K562 (cell line): ENCODE measurements at regions not wholly inside any gene's neighbourhood (a gene's known extent, or its start where the extent isn't known, plus 50 kb on each side); places are given as distances from the start of the nearest gene placed in this dataset.

Source experiments
- ATAC-seq: fragments of 200-7000 bp; cut with Tn5 transposase; 3 replicates; pipeline ENCODE4 v1.9.1; 2020; ENCODE audit warnings: moderate library complexity
- BruUV-seq: library from RNA; stranded (reverse); fragments of 400-500 nt; replicated peaks from 2 replicates; lab custom pipeline; 2021; lab: Mats Ljungman, UMichigan
- CTCF ChIA-PET: fragments of 300-600 bp; formaldehyde crosslinking; extraction: SDS; loops from one replicate; lab custom pipeline; 2021; ENCODE audit warnings: low intra/inter-chr PET ratio; lab: Yijun Ruan, JAX
- POLR2A ChIA-PET: fragments of 300-600, 350-650 bp; sonication (Branson Sonifier 250); formaldehyde crosslinking; extraction: SDS; loops from one replicate; lab custom pipeline; 2021; ENCODE audit warnings: antibody characterized with exemption, inconsistent platforms; lab: Yijun Ruan, JAX
- DNase-seq, 4 experiments: peaks; one replicate each; pipeline versions ENCODE4 v3.0.0 to v3.0.0-alpha.2; 2011 to 2018; ENCODE audit warnings: low spot score in 3 of 4, mixed read lengths in 3 of 4; ENCODE audit errors: extremely low read depth in 1 of 4
- FAIRE-seq: peaks from 2 replicates; lab custom pipeline; 2011; peaks lifted over from hg19 to GRCh38; lab: Jason Lieb, UNC
- H2AFZ ChIP-seq: 2 replicates; pipeline ENCODE4 v1.6.0; 2011; ENCODE audit warnings: low read depth, low read length, control low read depth, inconsistent platforms
- H3K27ac ChIP-seq: fragments of 200-600 bp; 3 replicates; pipeline ENCODE4 v1.8.0; 2011; ENCODE audit warnings: low read depth, mild to moderate bottlenecking, control low read depth, inconsistent platforms, low read length, moderate library complexity, mixed read lengths; ENCODE audit errors: extremely low read depth
- H3K27me3 ChIP-seq, 2 experiments: fragments of 300-600 bp in 1 of 2; 2 replicates in 1 of 2; 3 replicates in 1 of 2; pipeline versions ENCODE4 v1.6.0 to v1.8.0; 2011; ENCODE audit warnings: inconsistent platforms in 2 of 2, low read length in 2 of 2, mild to moderate bottlenecking in 1 of 2, mixed read lengths in 1 of 2, moderate library complexity in 1 of 2; ENCODE audit not compliant: control insufficient read depth in 2 of 2, insufficient read depth in 2 of 2
- H3K36me3 ChIP-seq: fragments of 300-600 bp; 3 replicates; pipeline ENCODE4 v1.8.0; 2011; ENCODE audit warnings: mild to moderate bottlenecking, low read length, inconsistent platforms; ENCODE audit not compliant: control insufficient read depth, insufficient read depth
- H3K4me1 ChIP-seq, 2 experiments: fragments of 200-600 bp in 1 of 2; replicated peaks in 1 of 2; 2 replicates in 1 of 2; 3 replicates in 1 of 2; pipeline versions ENCODE4 v1.5.1 to v1.8.0; 2011; ENCODE audit warnings: inconsistent platforms in 2 of 2, low read length in 2 of 2, mild to moderate bottlenecking in 1 of 2, mixed read lengths in 1 of 2, moderate library complexity in 1 of 2; ENCODE audit not compliant: control insufficient read depth in 2 of 2, insufficient read depth in 2 of 2
- H3K4me2 ChIP-seq: 2 replicates; pipeline ENCODE4 v1.6.1; 2011; ENCODE audit warnings: low read length, control low read depth, inconsistent platforms, mixed read lengths; ENCODE audit not compliant: insufficient read depth
- H3K4me3 ChIP-seq: fragments of 200-600 bp; sonication (generic), shearing (Covaris generic); 2 replicates; pipeline ENCODE4 v1.5.1; 2016; ENCODE audit warnings: control low read depth, inconsistent platforms
- H3K79me2 ChIP-seq: fragments of 200-600 bp; 3 replicates; pipeline ENCODE4 v1.8.0; 2011; ENCODE audit warnings: low read length, inconsistent platforms; ENCODE audit not compliant: control insufficient read depth, insufficient read depth
- H3K9ac ChIP-seq, 2 experiments: 2 replicates each; pipeline versions ENCODE4 v1.6.0 to v1.6.1; 2011; ENCODE audit warnings: low read depth in 2 of 2, low read length in 2 of 2, control low read depth in 1 of 2, inconsistent platforms in 1 of 2, mild to moderate bottlenecking in 1 of 2, mixed read lengths in 1 of 2; ENCODE audit not compliant: insufficient read depth in 1 of 2
- H3K9me1 ChIP-seq: one replicate; pipeline ENCODE4 v1.6.0; 2011; ENCODE audit warnings: inconsistent platforms, mild to moderate bottlenecking, low read length, moderate library complexity; ENCODE audit not compliant: control insufficient read depth, insufficient read depth
- H3K9me3 ChIP-seq: replicated peaks from 2 replicates; pipeline ENCODE4 v1.5.1; 2011; ENCODE audit warnings: low read depth, low read length, inconsistent platforms; ENCODE audit not compliant: control insufficient read depth, insufficient read depth
- H4K20me1 ChIP-seq: replicated peaks from 2 replicates; pipeline ENCODE4 v1.6.1; 2011; ENCODE audit warnings: low read length, inconsistent platforms, mixed read lengths; ENCODE audit not compliant: control insufficient read depth, insufficient read depth
- FOXA3 ChIP-seq, 2 experiments: fragments of 450-650 bp in 1 of 2; sonication (generic) in 1 of 2; formaldehyde crosslinking; IDR thresholded peaks in 1 of 2; conservative IDR thresholded peaks in 1 of 2; 2 replicates each; pipeline versions ENCODE4 v1.4.0 to v1.8.0; 2020 to 2022; ENCODE audit warnings: mild to moderate bottlenecking in 2 of 2, missing genetic modification reagents in 1 of 2
- GTF2F1 ChIP-seq: IDR thresholded peaks from 2 replicates; pipeline ENCODE4 v1.6.1; 2011; ENCODE audit warnings: low read depth, low read length, improper control_type of control experiment
- HNRNPL ChIP-seq: fragments of 200-400 bp; formaldehyde crosslinking; IDR thresholded peaks from 2 replicates; pipeline ENCODE4 v1.6.1; 2017; ENCODE audit warnings: low read depth, mild to moderate bottlenecking, low read length
- JUN ChIP-seq, 2 experiments: sonication (generic) in 1 of 2; formaldehyde crosslinking in 1 of 2; IDR thresholded peaks; 2 replicates each; pipeline versions ENCODE4 v1.6.1 to v1.8.0; 2012 to 2022; ENCODE audit warnings: borderline replicate concordance in 2 of 2, mild to moderate bottlenecking in 2 of 2, improper control_type of control experiment in 1 of 2, low read depth in 1 of 2, low read length in 1 of 2, missing genetic modification reagents in 1 of 2
- LARP7 ChIP-seq: fragments of 450-650 bp; IDR thresholded peaks from 2 replicates; pipeline ENCODE4 v1.6.1; 2016
- PRMT5 ChIP-seq: sonication (generic); formaldehyde crosslinking; IDR thresholded peaks from 2 replicates; pipeline ENCODE4 v1.5.0; 2020; ENCODE audit warnings: missing genetic modification reagents
- THAP7 ChIP-seq: fragments of 250-450 bp; sonication (Bioruptor Pico); IDR thresholded peaks from 2 replicates; pipeline ENCODE4 v1.5.0; 2021
- ZNF24 ChIP-seq: fragments of 450-650 bp; IDR thresholded peaks from 2 replicates; pipeline ENCODE4 v1.6.1; 2016
- ZNF280B ChIP-seq: fragments of 250-450 bp; sonication (Bioruptor Pico); IDR thresholded peaks from 2 replicates; pipeline ENCODE4 v1.5.1; 2021; ENCODE audit warnings: mild to moderate bottlenecking
- ZNF583 ChIP-seq: fragments of 250-450 bp; sonication (Bioruptor Pico); IDR thresholded peaks from 2 replicates; pipeline ENCODE4 v1.4.0; 2020
- ZNF586 ChIP-seq: fragments of 450-650 bp; formaldehyde crosslinking; conservative IDR thresholded peaks from 2 replicates; pipeline ENCODE4 v1.4.0; 2020; ENCODE audit warnings: mild to moderate bottlenecking, moderate library complexity
- WGBS: fragments of 100-300 bp; shearing (Covaris generic); methylation state at CpG from one replicate; pipeline ENCODE4 v1.1.6; 2016; ENCODE audit warnings: low coverage, mixed read lengths; ENCODE audit not compliant: insufficient coverage; ENCODE audit errors: missing lambda C conversion rate; 5-methylcytosine and 5-hydroxymethylcytosine counted together
- in situ Hi-C: fragments of 300-500 bp; cut with MboI; formaldehyde crosslinking; loops from 4 replicates; pipeline ENCODE4 v1.15.0; 2018; ENCODE audit warnings: inconsistent platforms, mixed read lengths
- intact Hi-C: fragments of 100-400 bp; cut with micrococcal nuclease; formaldehyde crosslinking; loops from 2 replicates; pipeline ENCODE4 v1.14.2; 2022

- TF ChIP-seq FOXA3 (CRISPR knock-in tag; conservative IDR thresholded peaks at IDR 0.05 in 1 of 2, IDR thresholded peaks at IDR 0.05 in 1 of 2) (no peak), ZNF586 (CRISPR knock-in tag) (no peak), ZNF583 (CRISPR knock-in tag) (no peak)
Measured at GRCh38 chr1:115222616-115223402, 115.2 kb downstream of the NGF start (continued).

- FAIRE-seq (no peak), DNase-seq (no peak), ATAC-seq (no peak)
- Histone ChIP-seq H3K4me1 (no peaks in the 10 kb centered on the region), H3K9ac (no peak overlapping the region), H3K79me2 (no peaks in the 10 kb centered on the region), H4K20me1 (0 out of 2 replicates have a peak, but pooled peaks cover 2% of the 10 kb centered on the region), H3K27me3 (peaks cover 0 to 4% of the 10 kb centered on the region in 2 experiments; a peak in 2 of 5 replicates), H3K4me3 (no peak overlapping the region), H3K9me1 (no peaks in the 10 kb centered on the region), H3K36me3 (no peaks in the 10 kb centered on the region), H3K9me3 (no peaks in the 10 kb centered on the region), H3K27ac (no peak overlapping the region), H2AFZ (no peak overlapping the region), H3K4me2 (no peak overlapping the region)
- in situ Hi-C loops: no loop called here
- WGBS: 0% methylated on average over 17 of the region's 17 CpGs
- CTCF ChIA-PET: no interaction called here
- intact Hi-C loops: no loop called here
- POLR2A ChIA-PET: interaction anchor here (0.7 kb wide), 1 partner anchor 251 kb away, joined by 3 read pairs; no protein-coding TSS in a partner anchor
- no TSS peak for BruUV-seq
- TF ChIP-seq PRMT5 (CRISPR knock-in tag) (no peak), THAP7 (CRISPR knock-in tag) (no peak), ZNF280B (no peak), GTF2F1 (no peak), JUN (IDR thresholded peaks at IDR 0.05; ENCODE audit: borderline replicate concordance, low read depth, low read length) (no peak), JUN (CRISPR knock-in tag; IDR thresholded peaks at IDR 0.05; ENCODE audit: borderline replicate concordance) (no peak), HNRNPL (no peak), ZNF24 (no peak), LARP7 (no peak)
Measured at GRCh38 chr1:115220340-115221270, 117.4 kb downstream of the NGF start.
